HUES64 (cell line): ENCODE measurements at regions not wholly inside any gene's neighbourhood (a gene's known extent, or its start where the extent isn't known, plus 50 kb on each side); places are given as distances from the start of the nearest gene placed in this dataset.

Experiments used
- H3K27ac ChIP-seq: 2 replicates; pipeline ENCODE4 v1.7.0; 2013; ENCODE audit warnings: low read depth, low read length, inconsistent platforms
- H3K27me3 ChIP-seq: 2 replicates; pipeline ENCODE4 v1.6.1; 2013; ENCODE audit warnings: mild to moderate bottlenecking, low read length; ENCODE audit not compliant: insufficient read depth
- H3K36me3 ChIP-seq: 2 replicates; pipeline ENCODE4 v1.6.1; 2013; ENCODE audit warnings: mild to moderate bottlenecking, low read length; ENCODE audit not compliant: insufficient read depth
- H3K4me1 ChIP-seq: 2 replicates; pipeline ENCODE4 v1.6.1; 2013; ENCODE audit warnings: mild to moderate bottlenecking, low read length, moderate library complexity; ENCODE audit not compliant: insufficient read depth
- H3K4me3 ChIP-seq: 2 replicates; pipeline ENCODE4 v1.5.1; 2013; ENCODE audit warnings: mild to moderate bottlenecking, low read length, moderate library complexity
- H3K9ac ChIP-seq: 2 replicates; pipeline ENCODE4 v1.6.1; 2013; ENCODE audit warnings: mild to moderate bottlenecking, low read depth, low read length
- H3K9me3 ChIP-seq: 2 replicates; pipeline ENCODE4 v1.6.1; 2013; ENCODE audit warnings: low read depth, low read length; ENCODE audit not compliant: insufficient read depth
- whole genome bisulfite sequencing: fragments of 150-250, 120-280 bp; methylation state at CpG from one replicate; pipeline ENCODE4 v1.1.7; 2013; ENCODE audit warnings: missing lambda C conversion rate; 5-methylcytosine and 5-hydroxymethylcytosine counted together

- Histone ChIP-seq H3K4me1 (peaks cover 19% of the 10 kb centered on the region), H3K27ac (no peak overlapping the region), H3K9me3 (no peaks in the 10 kb centered on the region), H3K9ac (no peak overlapping the region), H3K4me3 (peak overlapping the region; percentile 66), H3K27me3 (0 out of 2 replicates have a peak, but pooled peaks cover 6% of the 10 kb centered on the region), H3K36me3 (no peaks in the 10 kb centered on the region)
- 38% methylated on average over 5 of the region's 5 CpGs for WGBS
Observed at GRCh38 chr3:159765860-159766294, 222.8 kb upstream of the IL12A start.

DNA sequence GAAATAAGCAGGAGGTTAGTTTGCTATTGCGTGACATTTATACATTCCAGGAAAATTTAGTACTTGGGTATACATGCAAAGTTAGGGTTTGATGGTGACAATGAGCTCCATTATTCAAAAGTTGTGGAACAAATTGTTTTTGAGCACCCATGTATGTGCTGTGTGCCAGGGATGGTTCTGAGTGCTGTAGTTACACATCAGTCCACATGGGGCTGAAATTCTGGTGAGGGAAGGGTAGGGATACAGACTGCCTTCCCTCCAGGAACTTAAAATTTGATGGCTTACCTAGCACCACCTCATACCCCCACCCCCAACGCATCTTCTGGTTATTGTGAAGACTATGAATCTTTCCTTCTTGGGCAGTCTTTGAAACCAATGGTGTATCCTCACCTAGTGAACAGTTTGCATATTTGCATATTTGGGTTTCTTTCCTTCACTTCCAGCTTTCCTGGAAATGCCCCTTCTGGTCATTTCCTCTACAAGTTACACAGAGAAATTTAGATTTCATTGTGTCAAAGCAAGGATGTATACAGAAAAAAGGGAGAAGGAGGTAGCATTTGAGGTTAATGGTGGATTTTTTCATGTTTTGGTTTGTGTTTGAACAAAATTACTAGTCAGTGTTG lies 222.0 kb upstream of the IL12A start:
- H3K4me1 ChIP-seq: peaks cover 19% of the 10 kb centered on the region
- no peak overlapping the region for H3K27ac ChIP-seq
- H3K27me3 ChIP-seq: 0 out of 2 replicates have a peak, but pooled peaks cover 6% of the 10 kb centered on the region
- peak overlapping the region; percentile 66; the same call in 1 of the 2 replicates for H3K4me3 ChIP-seq
- H3K36me3 ChIP-seq: no peaks in the 10 kb centered on the region
- WGBS: 64% methylated on average over 2 of the region's 2 CpGs
- H3K9me3 ChIP-seq: no peaks in the 10 kb centered on the region
- no peak overlapping the region for H3K9ac ChIP-seq

- Histone ChIP-seq H3K9ac (no peak overlapping the region), H3K27me3 (no peaks in the 10 kb centered on the region), H3K9me3 (no peaks in the 10 kb centered on the region), H3K4me3 (no peak overlapping the region), H3K36me3 (no peaks in the 10 kb centered on the region), H3K27ac (no peak overlapping the region), H3K4me1 (peaks cover 23% of the 10 kb centered on the region)
- WGBS: 86% methylated on average over 1 of the region's 2 CpGs
Observed at GRCh38 chr3:159770998-159771397, 217.6 kb upstream of the IL12A start.

GRCh38 chr3:159771865-159772611 lies 216.6 kb upstream of the IL12A start:
- peaks cover 20% of the 10 kb centered on the region for H3K4me1 ChIP-seq
- no peaks in the 10 kb centered on the region for H3K36me3 ChIP-seq
- no peaks in the 10 kb centered on the region for H3K9me3 ChIP-seq
- no peaks in the 10 kb centered on the region for H3K27me3 ChIP-seq
- H3K27ac ChIP-seq: no peak overlapping the region
- H3K4me3 ChIP-seq: no peak overlapping the region
- H3K9ac ChIP-seq: no peak overlapping the region
- 95% methylated on average over 11 of the region's 11 CpGs for WGBS

- WGBS: 91% methylated on average over 3 of the region's 3 CpGs
- H3K4me3 ChIP-seq: no peak overlapping the region
- H3K9ac ChIP-seq: no peak overlapping the region
- no peak overlapping the region for H3K27ac ChIP-seq
- H3K4me1 ChIP-seq: peaks cover 20% of the 10 kb centered on the region
- H3K36me3 ChIP-seq: no peaks in the 10 kb centered on the region
- H3K9me3 ChIP-seq: no peaks in the 10 kb centered on the region
- no peaks in the 10 kb centered on the region for H3K27me3 ChIP-seq
Observed at GRCh38 chr3:159773706-159774105, 214.9 kb upstream of the IL12A start.

DNA sequence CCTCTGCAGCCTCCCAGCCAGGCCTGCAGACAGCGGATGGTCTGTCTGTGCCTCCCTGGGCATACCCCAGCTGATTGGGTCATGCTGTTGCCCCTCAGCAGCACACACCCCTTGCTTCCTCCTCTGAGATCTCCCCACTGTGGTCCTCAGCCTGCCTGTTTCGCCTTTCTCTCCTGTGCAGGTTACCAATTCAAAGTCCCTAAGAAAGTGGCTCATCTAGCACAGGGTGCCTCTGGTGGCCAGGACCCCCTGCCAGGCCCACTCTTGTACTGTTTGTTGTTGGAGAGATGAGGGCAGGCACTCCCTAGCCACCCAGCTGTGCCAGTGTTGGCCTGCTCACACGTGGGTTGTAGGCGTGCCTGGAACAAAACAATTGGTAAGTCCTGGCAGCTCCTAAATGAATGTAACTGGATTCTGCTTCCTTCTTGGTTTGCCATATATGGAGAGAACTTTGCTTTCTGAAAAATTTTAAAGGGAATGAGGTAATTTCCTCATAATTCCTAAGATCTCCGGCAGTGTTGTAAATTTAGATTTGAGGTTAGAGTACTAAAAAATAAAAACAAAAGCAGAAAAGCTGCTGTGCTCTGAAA lies 213.2 kb upstream of the IL12A start:
- no peaks in the 10 kb centered on the region for H3K27me3 ChIP-seq
- peaks cover 20% of the 10 kb centered on the region for H3K4me1 ChIP-seq
- H3K4me3 ChIP-seq: no peak overlapping the region; the same call in 1 of the 2 replicates
- no peaks in the 10 kb centered on the region for H3K36me3 ChIP-seq
- peak overlapping the region; percentile 63 for H3K27ac ChIP-seq
- peak overlapping the region; percentile 27; the same call in 1 of the 2 replicates for H3K9ac ChIP-seq
- H3K9me3 ChIP-seq: no peaks in the 10 kb centered on the region
- 40% methylated on average over 5 of the region's 5 CpGs for WGBS

DNA sequence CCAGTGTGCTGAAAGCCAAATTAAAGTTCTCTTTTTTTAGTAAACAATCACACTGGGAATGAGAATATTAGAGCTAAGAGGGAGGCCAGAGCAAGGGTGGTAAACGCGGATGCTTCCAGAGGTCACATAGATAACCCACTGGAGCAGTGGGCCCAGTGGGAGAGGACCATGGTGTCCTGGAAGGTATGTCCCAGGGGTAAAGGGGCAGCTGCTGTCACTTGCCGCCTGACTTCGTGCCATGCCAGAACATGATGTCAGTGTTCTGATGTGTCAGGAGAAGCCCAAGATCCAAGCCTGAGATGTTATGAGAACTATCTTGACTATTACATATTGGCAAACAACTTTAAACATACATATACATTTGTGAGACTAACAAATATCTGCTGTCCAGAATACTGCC lies 211.9 kb upstream of the IL12A start:
- H3K36me3 ChIP-seq: no peaks in the 10 kb centered on the region
- H3K4me1 ChIP-seq: peaks cover 20% of the 10 kb centered on the region
- H3K4me3 ChIP-seq: no peak overlapping the region
- over 99% methylated on average over 4 of the region's 4 CpGs for WGBS
- no peak overlapping the region for H3K27ac ChIP-seq
- no peaks in the 10 kb centered on the region for H3K27me3 ChIP-seq
- H3K9ac ChIP-seq: no peak overlapping the region
- no peaks in the 10 kb centered on the region for H3K9me3 ChIP-seq

DNA sequence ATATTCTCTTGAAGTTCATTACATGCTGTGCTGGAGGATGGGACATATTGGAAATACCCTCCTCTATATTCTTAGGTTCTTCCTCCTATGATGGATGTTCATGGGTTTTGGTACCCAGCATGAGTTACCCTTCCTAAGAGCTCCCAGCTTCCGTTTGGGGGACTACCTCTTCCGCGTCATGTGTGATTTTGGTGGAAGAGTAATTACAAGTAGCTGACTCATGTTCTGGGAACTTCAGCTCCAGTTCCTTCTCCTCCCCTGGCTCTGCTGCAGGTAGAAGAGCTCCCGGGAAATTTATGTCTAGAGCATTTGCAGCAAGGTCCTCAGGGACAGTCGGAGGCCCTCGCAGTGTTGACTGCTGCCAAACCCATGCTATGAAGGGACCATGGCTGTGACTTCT lies 208.8 kb upstream of the IL12A start:
- Histone ChIP-seq H3K27ac (no peak overlapping the region), H3K4me1 (peaks cover 22% of the 10 kb centered on the region), H3K9ac (no peak overlapping the region), H3K36me3 (no peaks in the 10 kb centered on the region), H3K27me3 (no peaks in the 10 kb centered on the region), H3K4me3 (no peak overlapping the region), H3K9me3 (no peaks in the 10 kb centered on the region)
- WGBS: 92% methylated on average over 6 of the region's 6 CpGs

DNA sequence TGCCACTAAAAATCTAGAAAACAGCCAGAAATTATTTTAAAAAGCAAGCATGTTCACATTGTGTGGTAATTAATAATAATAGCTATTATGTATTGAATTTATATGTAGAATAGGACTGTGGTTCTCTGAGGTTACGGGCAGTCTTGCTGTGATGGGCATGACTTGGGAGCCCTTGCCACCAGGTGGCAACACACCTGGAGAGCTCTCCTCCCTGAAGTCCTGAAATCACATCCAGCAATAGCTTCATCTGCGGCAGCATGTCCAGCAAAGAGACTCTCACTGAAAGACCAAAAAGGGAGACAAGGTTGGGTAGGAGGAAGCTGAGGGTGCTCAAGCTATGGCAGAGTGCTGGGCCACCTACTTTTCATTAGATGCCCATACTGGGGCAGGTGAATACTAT lies 206.8 kb upstream of the IL12A start:
- Histone ChIP-seq H3K9me3 (no peaks in the 10 kb centered on the region), H3K36me3 (no peaks in the 10 kb centered on the region), H3K4me1 (peaks cover 13% of the 10 kb centered on the region), H3K9ac (no peak overlapping the region), H3K27me3 (no peaks in the 10 kb centered on the region), H3K4me3 (no peak overlapping the region), H3K27ac (no peak overlapping the region)
- 89% methylated on average over 2 of the region's 2 CpGs for WGBS

GRCh38 chr3:159782724-159783421 lies 205.8 kb upstream of the IL12A start:
- Histone ChIP-seq H3K4me3 (no peak overlapping the region), H3K4me1 (peaks cover 23% of the 10 kb centered on the region), H3K36me3 (no peaks in the 10 kb centered on the region), H3K9ac (no peak overlapping the region), H3K9me3 (no peaks in the 10 kb centered on the region), H3K27ac (no peak overlapping the region), H3K27me3 (no peaks in the 10 kb centered on the region)
- 95% methylated on average over 5 of the region's 5 CpGs for WGBS
